ENCODE measurements at regions not wholly inside any gene's neighbourhood (a gene's known extent, or its start where the extent isn't known, plus 50 kb on each side); places are given as distances from the start of the nearest gene placed in this dataset.
A peak's percentile ranks its signal among the peaks of the same experiment; 100 is the strongest.

DNA sequence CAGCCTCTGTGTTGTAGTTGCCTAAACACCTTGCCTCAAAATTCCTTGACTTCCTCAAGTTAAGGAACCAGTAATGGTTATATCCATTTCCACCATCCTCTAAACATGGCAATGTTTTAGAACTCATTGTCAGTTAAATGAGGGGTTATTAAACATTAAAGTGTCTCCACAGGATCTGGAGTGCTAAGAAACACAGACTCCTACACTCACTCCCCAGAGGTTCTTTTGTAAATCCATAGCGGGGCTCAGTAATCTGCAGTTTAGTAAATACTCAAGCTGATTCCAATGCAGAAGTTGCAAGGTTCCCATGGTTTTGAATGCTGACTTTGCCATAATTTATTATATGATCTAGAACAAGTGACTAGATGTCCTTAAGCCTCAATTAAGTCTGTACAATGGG is 245.5 kb downstream of the GPAT3 start:
- no peaks in the 10 kb centered on the region for H3K4me1 Mint-ChIP-seq (ENCODE audit: unreplicated experiment)
- peaks cover 3% of the 10 kb centered on the region for H3K27me3 Mint-ChIP-seq (ENCODE audit: unreplicated experiment)
- H3K4me3 Mint-ChIP-seq (ENCODE audit: unreplicated experiment), result no peak overlapping the region
- TF ChIP-seq CTCF (IDR thresholded peaks at IDR 0.05), result no peak
- no peak overlapping the region for H3K27ac Mint-ChIP-seq (ENCODE audit: unreplicated experiment)
- H3K36me3 Mint-ChIP-seq (ENCODE audit: unreplicated experiment), result no peaks in the 10 kb centered on the region
- H3K9me3 Mint-ChIP-seq (ENCODE audit: unreplicated experiment), result no peaks in the 10 kb centered on the region
- no peak for DNase-seq (ENCODE audit: extremely low spot score, unreplicated experiment)

DNA sequence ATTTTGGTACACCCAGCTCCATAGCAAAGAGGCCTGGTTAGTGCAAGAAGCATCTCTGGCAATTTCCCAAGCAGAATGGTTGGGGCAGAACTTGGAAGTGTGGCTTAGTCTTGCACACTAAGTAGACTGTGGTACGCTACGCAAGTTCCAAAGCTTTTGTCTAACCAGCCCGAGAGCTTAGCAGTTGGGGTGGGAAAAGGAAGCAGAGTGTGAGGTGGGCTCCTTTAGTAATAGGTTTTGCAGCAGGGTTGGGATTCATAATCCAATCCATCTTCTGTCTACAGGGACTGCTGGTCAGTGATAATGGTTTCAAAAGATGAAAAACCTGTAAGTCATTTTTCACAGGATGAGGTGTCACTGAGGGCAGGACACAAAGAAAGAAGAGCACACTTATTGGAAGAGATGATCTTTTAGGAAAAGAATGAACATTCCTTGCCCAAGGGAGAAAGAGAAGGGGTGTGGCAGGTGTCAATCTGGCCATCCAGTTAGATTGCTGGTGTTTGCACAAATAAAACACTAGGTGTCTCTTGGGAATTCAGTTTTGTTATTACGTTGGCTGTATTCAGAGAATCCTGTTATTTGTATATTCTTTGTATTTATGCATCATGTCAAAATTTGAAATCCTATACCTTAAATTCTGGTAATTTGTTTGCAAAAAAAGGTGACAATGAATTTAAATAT is 244.3 kb downstream of the GPAT3 start:
- H3K27ac Mint-ChIP-seq (ENCODE audit: unreplicated experiment), result no peak overlapping the region
- no peak for TF ChIP-seq CTCF (IDR thresholded peaks at IDR 0.05)
- H3K9me3 Mint-ChIP-seq (ENCODE audit: unreplicated experiment), result no peaks in the 10 kb centered on the region
- H3K36me3 Mint-ChIP-seq (ENCODE audit: unreplicated experiment), result no peaks in the 10 kb centered on the region
- no peak overlapping the region for H3K4me3 Mint-ChIP-seq (ENCODE audit: unreplicated experiment)
- DNase-seq (ENCODE audit: extremely low spot score, unreplicated experiment), result no peak
- peaks cover 3% of the 10 kb centered on the region for H3K27me3 Mint-ChIP-seq (ENCODE audit: unreplicated experiment)
- H3K4me1 Mint-ChIP-seq (ENCODE audit: unreplicated experiment), result no peaks in the 10 kb centered on the region

DNA sequence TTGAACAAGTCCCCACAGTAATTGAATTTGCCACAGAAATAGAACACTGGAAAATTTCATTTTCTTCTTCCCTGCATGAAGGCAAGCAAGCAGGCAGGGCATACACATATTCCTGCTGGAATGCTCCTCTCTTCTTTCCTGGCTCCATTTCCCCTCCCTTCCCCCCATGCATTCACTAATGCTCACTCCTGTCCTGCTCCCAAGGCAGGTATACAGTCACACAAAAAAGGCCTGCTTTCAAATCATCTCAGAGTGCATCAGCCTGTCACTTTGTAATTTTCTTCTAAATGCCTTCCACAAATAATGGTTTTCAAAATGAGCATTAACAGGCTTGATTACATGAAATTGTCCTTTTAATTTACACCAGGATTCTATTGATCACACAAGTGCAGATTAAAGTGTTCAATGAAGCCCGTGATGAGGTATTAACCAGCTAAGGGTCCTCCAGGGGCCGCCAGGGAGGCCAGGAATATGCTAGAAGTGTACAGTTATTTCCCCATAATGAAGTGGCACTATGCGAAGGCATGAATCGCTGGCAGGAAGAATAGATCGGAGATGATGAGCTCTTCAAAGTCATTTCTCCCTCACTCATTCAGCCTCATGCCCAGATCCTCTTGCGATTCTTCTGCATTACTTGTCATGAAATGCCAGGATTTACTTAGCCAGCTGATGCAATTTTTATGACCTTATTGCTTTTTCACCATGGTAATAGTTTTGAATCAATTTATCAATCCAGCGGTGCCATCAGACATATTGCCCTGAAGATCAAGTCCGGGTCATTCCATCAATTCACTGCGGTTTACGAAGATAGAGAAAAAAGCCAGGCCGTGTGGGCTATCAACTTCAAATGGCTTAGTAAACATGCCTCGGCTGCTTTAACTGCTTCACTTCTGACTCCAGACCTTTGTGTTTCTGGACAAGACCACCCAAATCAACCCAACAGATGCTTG is 243.5 kb downstream of the GPAT3 start:
- no peak for DNase-seq (ENCODE audit: extremely low spot score, unreplicated experiment)
- Mint-ChIP-seq H3K27ac (ENCODE audit: unreplicated experiment) (no peak overlapping the region), H3K4me1 (ENCODE audit: unreplicated experiment) (no peaks in the 10 kb centered on the region), H3K4me3 (ENCODE audit: unreplicated experiment) (no peak overlapping the region), H3K27me3 (ENCODE audit: unreplicated experiment) (peaks cover 3% of the 10 kb centered on the region), H3K36me3 (ENCODE audit: unreplicated experiment) (no peaks in the 10 kb centered on the region), H3K9me3 (ENCODE audit: unreplicated experiment) (no peaks in the 10 kb centered on the region)
- no peak for TF ChIP-seq CTCF (IDR thresholded peaks at IDR 0.05)

GRCh38 chr4:83772685-83773084 is 236.8 kb downstream of the GPAT3 start:
- Mint-ChIP-seq H3K27me3 (ENCODE audit: unreplicated experiment) (peaks cover 28% of the 10 kb centered on the region), H3K4me1 (ENCODE audit: unreplicated experiment) (no peaks in the 10 kb centered on the region), H3K27ac (ENCODE audit: unreplicated experiment) (no peak overlapping the region), H3K36me3 (ENCODE audit: unreplicated experiment) (no peaks in the 10 kb centered on the region), H3K4me3 (ENCODE audit: unreplicated experiment) (no peak overlapping the region), H3K9me3 (ENCODE audit: unreplicated experiment) (no peaks in the 10 kb centered on the region)
- TF ChIP-seq CTCF (IDR thresholded peaks at IDR 0.05), result no peak
- DNase-seq (ENCODE audit: extremely low spot score, unreplicated experiment), result no peak

DNA sequence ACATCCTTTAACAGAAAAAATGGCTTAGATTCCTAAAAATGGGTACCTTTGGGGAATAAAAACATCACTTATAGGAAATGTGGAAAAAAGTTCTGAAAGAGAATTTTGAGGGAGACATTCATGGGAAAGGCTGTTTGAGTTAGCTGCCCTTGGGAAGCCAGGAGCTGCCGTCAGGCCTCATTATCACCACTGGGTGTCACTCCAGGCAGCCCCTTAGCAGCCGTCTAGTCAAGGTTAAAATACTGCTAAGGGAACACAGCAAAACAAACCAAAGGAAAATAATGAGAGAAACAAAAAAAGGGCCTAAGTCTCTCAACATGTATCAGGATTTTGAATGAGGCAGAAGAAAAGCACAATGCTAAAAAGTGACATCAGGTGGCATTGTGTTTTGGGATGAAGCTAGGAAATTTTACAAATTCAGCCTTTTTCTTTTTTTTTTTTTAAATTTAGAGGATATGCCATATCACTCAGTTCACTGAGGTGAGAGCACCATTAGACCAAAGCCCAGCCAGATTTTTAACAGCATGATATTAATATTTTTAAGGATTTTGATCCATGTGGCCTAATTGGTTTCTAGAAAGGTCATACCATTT is 235.3 kb downstream of the GPAT3 start:
- peak; percentile 91 for TF ChIP-seq CTCF (IDR thresholded peaks at IDR 0.05)

More for the DNA sequence above, 235.3 kb downstream of the GPAT3 start:
- Mint-ChIP-seq H3K4me1 (ENCODE audit: unreplicated experiment) (no peaks in the 10 kb centered on the region), H3K9me3 (ENCODE audit: unreplicated experiment) (no peaks in the 10 kb centered on the region), H3K4me3 (ENCODE audit: unreplicated experiment) (no peak overlapping the region), H3K36me3 (ENCODE audit: unreplicated experiment) (no peaks in the 10 kb centered on the region), H3K27me3 (ENCODE audit: unreplicated experiment) (peaks cover 31% of the 10 kb centered on the region), H3K27ac (ENCODE audit: unreplicated experiment) (no peak overlapping the region)
- no peak for DNase-seq (ENCODE audit: extremely low spot score, unreplicated experiment)
